Dendritic cell treated with granulocyte-macrophage colony-stimulating factor and Interleukin-4, amounts not matched to agents 40 ng/mL and 50 ng/mL, for 4 days (primary cell): ENCODE measurements at regions not wholly inside any gene's neighbourhood (a gene's known extent, or its start where the extent isn't known, plus 50 kb on each side); places are given as distances from the start of the nearest gene placed in this dataset.

Experiments
- H3K27ac Mint-ChIP-seq: one replicate; pipeline ENCODE4 v1.8.0; 2022; ENCODE audit warnings: mild to moderate bottlenecking, mixed read lengths
- H3K27me3 Mint-ChIP-seq: one replicate; pipeline ENCODE4 v1.8.0; 2022; ENCODE audit warnings: mild to moderate bottlenecking, mixed read lengths
- H3K36me3 Mint-ChIP-seq: one replicate; pipeline ENCODE4 v1.8.0; 2022; ENCODE audit warnings: low read depth, mixed read lengths
- H3K4me1 Mint-ChIP-seq: one replicate; pipeline ENCODE4 v1.8.0; 2022; ENCODE audit warnings: low read depth, mixed read lengths
- H3K4me3 Mint-ChIP-seq: one replicate; pipeline ENCODE4 v1.8.0; 2022; ENCODE audit warnings: mild to moderate bottlenecking, moderate library complexity, mixed read lengths
- H3K9me3 Mint-ChIP-seq: one replicate; pipeline ENCODE4 v1.8.0; 2022; ENCODE audit warnings: mixed read lengths
- intact Hi-C: fragments of 100-400 bp; cut with micrococcal nuclease; formaldehyde crosslinking; loops from one replicate; pipeline ENCODE4 v1.15.0; 2022

DNA sequence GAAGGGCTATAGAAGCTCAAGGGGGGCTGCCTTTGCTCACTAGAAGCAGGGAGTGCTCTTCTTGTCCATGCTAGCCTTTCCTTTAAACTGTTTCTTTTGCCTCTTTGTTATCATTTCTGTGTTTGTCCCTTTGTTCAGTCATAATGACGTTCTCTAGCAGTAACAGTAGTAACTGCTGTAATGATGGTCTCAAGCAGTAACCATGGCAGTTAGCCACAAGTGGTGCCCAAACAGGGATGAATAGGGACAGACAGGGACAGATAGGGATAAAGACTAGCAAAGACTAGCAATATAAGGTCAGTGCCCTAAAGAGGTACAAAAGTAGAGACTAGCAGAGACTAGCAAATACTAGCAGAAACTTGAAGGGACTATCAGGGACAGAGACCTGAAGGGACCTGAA, 869.0 kb upstream of the PRR20A start:
- Mint-ChIP-seq H3K27ac (no peak overlapping the region), H3K27me3 (no peaks in the 10 kb centered on the region), H3K9me3 (peaks cover 15% of the 10 kb centered on the region), H3K4me1 (no peaks in the 10 kb centered on the region), H3K4me3 (no peak overlapping the region), H3K36me3 (no peaks in the 10 kb centered on the region)
- intact Hi-C loops, result no loop called here

DNA sequence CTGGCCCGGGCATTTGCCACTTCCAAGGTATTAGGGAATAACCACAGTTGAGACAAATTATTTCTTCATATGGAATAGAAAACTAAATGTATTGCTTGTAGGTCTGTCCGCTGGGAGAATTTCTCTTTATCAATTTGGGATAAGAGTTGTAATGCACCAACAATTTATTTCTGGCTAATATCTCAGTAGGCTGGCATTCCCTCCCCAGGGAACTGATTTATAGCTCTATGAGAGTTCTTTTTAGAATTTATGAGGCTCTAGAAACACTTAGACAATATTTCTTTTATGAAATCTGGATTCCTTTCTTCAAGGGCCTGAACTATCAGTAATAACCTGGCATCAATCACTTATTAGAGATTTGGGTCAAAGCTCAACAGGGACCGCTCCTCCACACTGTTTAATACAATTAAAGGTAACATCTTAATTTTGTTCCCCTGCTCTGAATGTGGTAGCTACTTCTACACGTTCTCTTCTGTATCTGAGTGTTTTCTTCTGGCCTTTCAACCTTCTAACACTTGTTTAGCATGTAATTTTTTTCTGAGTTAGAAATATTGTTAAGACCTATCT, 857.4 kb upstream of the PRR20A start:
- no peaks in the 10 kb centered on the region for H3K4me1 Mint-ChIP-seq
- no peaks in the 10 kb centered on the region for H3K27me3 Mint-ChIP-seq
- no peak overlapping the region for H3K27ac Mint-ChIP-seq
- peaks cover 32% of the 10 kb centered on the region for H3K9me3 Mint-ChIP-seq
- no peak overlapping the region for H3K4me3 Mint-ChIP-seq
- intact Hi-C loops, result no loop called here
- no peaks in the 10 kb centered on the region for H3K36me3 Mint-ChIP-seq

- no peaks in the 10 kb centered on the region for H3K27me3 Mint-ChIP-seq
- H3K27ac Mint-ChIP-seq, result no peak overlapping the region
- intact Hi-C loops, result no loop called here
- H3K36me3 Mint-ChIP-seq, result no peaks in the 10 kb centered on the region
- no peak overlapping the region for H3K4me3 Mint-ChIP-seq
- H3K9me3 Mint-ChIP-seq, result no peaks in the 10 kb centered on the region
- H3K4me1 Mint-ChIP-seq, result no peaks in the 10 kb centered on the region
Measured at GRCh38 chr13:56299650-56300049, 841.1 kb upstream of the PRR20A start.

DNA sequence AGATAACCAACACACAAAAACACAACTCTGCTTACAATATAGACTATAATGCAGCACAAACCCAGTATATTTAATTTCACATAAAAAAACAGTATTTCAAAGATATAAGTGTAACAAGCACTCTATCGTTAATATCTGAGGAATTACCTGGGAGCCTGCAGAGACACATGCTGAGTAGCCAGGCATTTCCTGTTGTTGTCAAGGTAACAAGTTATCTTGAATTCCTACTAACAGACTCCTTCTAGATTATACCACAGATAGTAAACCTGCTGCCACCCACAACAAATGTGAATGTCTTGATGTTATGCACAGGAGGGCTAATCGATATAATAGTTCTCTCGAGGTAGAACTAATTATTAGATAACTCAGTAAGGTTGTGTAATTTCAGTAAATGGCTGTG, 826.0 kb upstream of the PRR20A start:
- no peak overlapping the region for H3K27ac Mint-ChIP-seq
- H3K4me3 Mint-ChIP-seq, result no peak overlapping the region
- H3K36me3 Mint-ChIP-seq, result no peaks in the 10 kb centered on the region
- H3K4me1 Mint-ChIP-seq, result no peaks in the 10 kb centered on the region
- H3K27me3 Mint-ChIP-seq, result no peaks in the 10 kb centered on the region
- intact Hi-C loops, result no loop called here
- no peaks in the 10 kb centered on the region for H3K9me3 Mint-ChIP-seq

DNA sequence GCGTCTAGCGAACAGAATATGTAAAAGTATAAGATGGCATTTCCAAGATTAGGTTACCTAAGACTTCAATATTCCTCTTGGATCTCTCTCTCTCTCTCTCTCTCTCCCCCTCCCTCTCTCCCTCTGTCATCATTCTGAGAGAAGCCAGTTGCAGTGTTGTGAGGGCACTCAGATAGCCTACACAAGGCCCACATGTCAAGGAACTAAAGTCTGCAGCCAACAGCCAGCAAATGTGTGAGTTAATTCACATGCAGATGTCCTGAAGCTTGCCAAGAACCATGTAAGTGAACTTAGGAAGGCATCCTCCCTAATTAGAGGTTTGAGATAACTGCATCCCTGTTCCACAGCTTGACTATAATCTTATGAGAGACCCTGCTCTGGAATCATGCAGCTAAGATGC, 822.9 kb upstream of the PRR20A start:
- H3K27ac Mint-ChIP-seq, result no peak overlapping the region
- no peaks in the 10 kb centered on the region for H3K36me3 Mint-ChIP-seq
- intact Hi-C loops, result no loop called here
- no peak overlapping the region for H3K4me3 Mint-ChIP-seq
- H3K9me3 Mint-ChIP-seq, result no peaks in the 10 kb centered on the region
- H3K27me3 Mint-ChIP-seq, result no peaks in the 10 kb centered on the region
- no peaks in the 10 kb centered on the region for H3K4me1 Mint-ChIP-seq

DNA sequence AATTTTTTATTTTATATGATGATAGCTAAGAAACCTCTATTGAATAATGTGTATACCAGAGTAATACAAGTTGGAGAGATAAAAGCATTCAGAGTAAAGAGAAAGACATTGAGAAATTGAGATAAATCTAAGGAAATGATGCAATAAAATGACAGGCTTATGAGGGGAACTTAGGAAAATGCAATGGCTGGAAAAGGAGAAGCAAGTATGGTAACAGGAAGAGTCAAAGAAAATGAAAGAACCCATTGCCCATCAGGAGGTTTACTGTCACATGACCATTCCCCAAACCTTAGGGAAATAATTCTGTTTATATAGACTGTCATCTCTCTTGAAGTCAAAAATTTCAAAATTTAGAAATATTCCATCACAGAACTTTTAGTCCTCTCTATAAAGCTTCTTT, 808.0 kb upstream of the PRR20A start:
- Mint-ChIP-seq H3K9me3 (peaks cover under 1% of the 10 kb centered on the region), H3K27me3 (no peaks in the 10 kb centered on the region), H3K36me3 (no peaks in the 10 kb centered on the region), H3K4me1 (no peaks in the 10 kb centered on the region), H3K27ac (no peak overlapping the region), H3K4me3 (no peak overlapping the region)
- intact Hi-C loops, result no loop called here

DNA sequence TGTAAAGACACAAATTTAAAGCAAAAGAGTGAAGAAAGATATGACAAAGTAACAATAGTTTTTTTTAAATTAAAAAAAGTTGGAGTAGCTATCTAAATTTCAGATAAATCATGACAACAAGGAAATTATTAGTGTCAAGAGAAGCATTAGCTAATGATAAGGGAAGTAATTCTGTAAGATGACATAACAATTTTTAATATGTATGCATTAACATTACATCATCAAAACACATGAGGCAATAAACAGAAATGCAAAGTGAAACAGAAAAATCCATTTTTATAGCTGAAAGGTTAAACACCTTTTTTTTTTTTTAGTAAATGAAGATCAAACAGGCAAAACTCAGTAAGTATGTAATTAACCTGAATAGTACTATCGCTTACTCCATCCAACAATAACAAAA, 804.9 kb upstream of the PRR20A start:
- H3K9me3 Mint-ChIP-seq, result no peaks in the 10 kb centered on the region

GRCh38 chr13:56338421-56338820, 802.3 kb upstream of the PRR20A start:
- Mint-ChIP-seq H3K27me3 (no peaks in the 10 kb centered on the region), H3K36me3 (no peaks in the 10 kb centered on the region), H3K9me3 (peaks cover 23% of the 10 kb centered on the region), H3K4me1 (no peaks in the 10 kb centered on the region), H3K4me3 (no peak overlapping the region), H3K27ac (no peak overlapping the region)
- intact Hi-C loops, result no loop called here

More for the DNA sequence above, 804.9 kb upstream of the PRR20A start:
- H3K27me3 Mint-ChIP-seq, result no peaks in the 10 kb centered on the region
- intact Hi-C loops, result no loop called here
- H3K4me1 Mint-ChIP-seq, result no peaks in the 10 kb centered on the region
- no peaks in the 10 kb centered on the region for H3K36me3 Mint-ChIP-seq
- H3K27ac Mint-ChIP-seq, result no peak overlapping the region
- H3K4me3 Mint-ChIP-seq, result no peak overlapping the region

DNA sequence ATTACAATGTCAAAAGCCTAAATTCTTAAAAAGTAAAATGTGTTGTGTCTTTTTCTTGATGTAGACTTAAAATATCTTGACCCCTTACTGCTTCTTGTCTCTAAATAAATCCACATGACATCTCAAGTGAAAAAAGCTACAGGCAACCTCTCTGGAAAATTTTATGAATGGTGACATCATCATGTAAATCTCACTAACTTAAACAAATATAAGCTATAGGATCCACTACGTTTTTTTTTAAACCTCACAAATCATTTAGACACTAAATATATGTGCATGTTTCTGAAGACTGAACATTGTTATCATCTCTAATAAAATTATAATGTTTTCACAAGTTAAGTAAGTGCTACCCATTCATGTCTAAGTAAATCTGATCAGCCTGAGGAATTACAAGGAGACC, 793.7 kb upstream of the PRR20A start:
- Mint-ChIP-seq H3K9me3 (peaks cover 19% of the 10 kb centered on the region), H3K36me3 (no peaks in the 10 kb centered on the region), H3K27ac (no peak overlapping the region), H3K4me1 (no peaks in the 10 kb centered on the region), H3K27me3 (no peaks in the 10 kb centered on the region), H3K4me3 (no peak overlapping the region)
- intact Hi-C loops, result no loop called here

- H3K27me3 Mint-ChIP-seq, result no peaks in the 10 kb centered on the region
- H3K4me1 Mint-ChIP-seq, result no peaks in the 10 kb centered on the region
- no peak overlapping the region for H3K4me3 Mint-ChIP-seq
- no peaks in the 10 kb centered on the region for H3K9me3 Mint-ChIP-seq
- intact Hi-C loops, result no loop called here
- no peaks in the 10 kb centered on the region for H3K36me3 Mint-ChIP-seq
- H3K27ac Mint-ChIP-seq, result no peak overlapping the region
Measured at GRCh38 chr13:56349866-56350265, 790.9 kb upstream of the PRR20A start.

DNA sequence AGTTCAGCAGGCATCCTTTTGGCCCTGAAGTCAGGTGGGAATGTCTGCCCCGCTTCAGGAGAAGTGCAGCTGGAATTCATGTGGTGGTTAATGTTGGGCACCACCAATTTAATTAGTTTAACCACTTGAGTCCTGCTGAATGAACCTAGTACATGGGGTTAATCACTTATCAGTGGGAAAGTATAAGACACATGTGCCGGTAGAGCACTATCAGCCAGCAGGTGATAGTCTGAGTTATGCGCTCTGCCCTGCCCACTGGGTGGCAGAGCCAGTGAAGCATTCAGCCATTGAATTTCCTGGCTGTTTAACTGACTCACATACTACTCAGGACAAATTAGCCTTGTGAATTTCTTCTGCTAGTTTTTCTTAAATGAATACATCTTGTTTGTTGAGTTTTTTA, 789.7 kb upstream of the PRR20A start:
- H3K27ac Mint-ChIP-seq, result no peak overlapping the region
- H3K36me3 Mint-ChIP-seq, result no peaks in the 10 kb centered on the region
- no peaks in the 10 kb centered on the region for H3K27me3 Mint-ChIP-seq
- no peaks in the 10 kb centered on the region for H3K9me3 Mint-ChIP-seq
- no peak overlapping the region for H3K4me3 Mint-ChIP-seq
- no peaks in the 10 kb centered on the region for H3K4me1 Mint-ChIP-seq
- intact Hi-C loops, result no loop called here

DNA sequence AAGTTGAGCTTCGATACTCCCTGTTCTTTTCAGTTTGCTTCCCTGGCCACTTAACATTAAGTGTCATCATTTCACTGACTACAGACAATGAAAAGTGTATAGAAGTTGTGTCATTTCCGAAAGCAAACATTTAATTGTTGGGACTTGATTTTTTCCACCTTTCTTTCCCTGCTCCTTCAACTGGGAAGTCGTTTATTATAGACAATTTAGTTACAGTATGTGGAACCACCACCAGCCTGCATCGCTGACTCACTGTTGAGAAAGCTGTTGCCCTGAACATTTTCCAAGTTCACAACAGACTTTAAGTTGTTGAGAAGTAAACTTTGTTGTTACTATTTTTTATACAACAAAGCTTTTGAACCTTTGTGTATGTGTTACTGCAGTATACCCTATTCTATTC, 788.4 kb upstream of the PRR20A start:
- H3K36me3 Mint-ChIP-seq, result no peaks in the 10 kb centered on the region
- intact Hi-C loops, result no loop called here
- H3K27me3 Mint-ChIP-seq, result no peaks in the 10 kb centered on the region
- no peaks in the 10 kb centered on the region for H3K4me1 Mint-ChIP-seq
- H3K4me3 Mint-ChIP-seq, result no peak overlapping the region
- H3K9me3 Mint-ChIP-seq, result peaks cover 1% of the 10 kb centered on the region
- no peak overlapping the region for H3K27ac Mint-ChIP-seq

- Mint-ChIP-seq H3K36me3 (no peaks in the 10 kb centered on the region), H3K4me1 (no peaks in the 10 kb centered on the region), H3K27me3 (no peaks in the 10 kb centered on the region), H3K27ac (no peak overlapping the region), H3K4me3 (no peak overlapping the region), H3K9me3 (peaks cover 7% of the 10 kb centered on the region)
- intact Hi-C loops, result no loop called here
Measured at GRCh38 chr13:56352901-56353300, 787.8 kb upstream of the PRR20A start.

DNA sequence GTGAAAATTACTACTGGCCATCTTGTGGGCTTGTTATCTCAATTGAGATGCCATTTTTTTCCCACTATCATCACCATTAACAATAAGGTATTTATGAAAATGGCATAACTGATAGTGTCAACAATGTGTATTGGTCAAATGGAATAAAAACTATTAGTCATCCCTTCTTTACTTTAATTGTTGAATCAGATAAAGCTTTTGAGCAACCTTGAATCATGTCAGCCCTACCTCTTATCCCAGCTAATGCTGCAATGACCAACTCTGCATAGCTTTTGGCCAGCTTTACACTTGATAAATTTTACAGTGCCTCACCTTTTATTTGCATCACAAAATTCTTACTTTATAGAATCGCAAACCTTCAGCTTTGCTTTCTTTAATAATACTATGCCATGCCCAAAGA, 784.0 kb upstream of the PRR20A start:
- H3K9me3 Mint-ChIP-seq, result peaks cover 19% of the 10 kb centered on the region
- no peak overlapping the region for H3K4me3 Mint-ChIP-seq
- no peaks in the 10 kb centered on the region for H3K36me3 Mint-ChIP-seq
- intact Hi-C loops, result no loop called here
- H3K27me3 Mint-ChIP-seq, result no peaks in the 10 kb centered on the region
- H3K4me1 Mint-ChIP-seq, result no peaks in the 10 kb centered on the region
- no peak overlapping the region for H3K27ac Mint-ChIP-seq

GRCh38 chr13:56378566-56378965, 762.2 kb upstream of the PRR20A start:
- intact Hi-C loops, result no loop called here

More at GRCh38 chr13:56378566-56378965, 762.2 kb upstream of the PRR20A start:
- Mint-ChIP-seq H3K27me3 (no peaks in the 10 kb centered on the region), H3K9me3 (peaks cover 31% of the 10 kb centered on the region), H3K4me3 (no peak overlapping the region), H3K36me3 (no peaks in the 10 kb centered on the region), H3K4me1 (no peaks in the 10 kb centered on the region), H3K27ac (no peak overlapping the region)
